ENCODE measurements at regions not wholly inside any gene's neighbourhood (a gene's known extent, or its start where the extent isn't known, plus 50 kb on each side); places are given as distances from the start of the nearest gene placed in this dataset.
"Not testable (repeated sequence)": the region's sequence is repeated elsewhere in the genome, so short reads cannot be mapped to it uniquely, and the experiment has no call there.

DNA sequence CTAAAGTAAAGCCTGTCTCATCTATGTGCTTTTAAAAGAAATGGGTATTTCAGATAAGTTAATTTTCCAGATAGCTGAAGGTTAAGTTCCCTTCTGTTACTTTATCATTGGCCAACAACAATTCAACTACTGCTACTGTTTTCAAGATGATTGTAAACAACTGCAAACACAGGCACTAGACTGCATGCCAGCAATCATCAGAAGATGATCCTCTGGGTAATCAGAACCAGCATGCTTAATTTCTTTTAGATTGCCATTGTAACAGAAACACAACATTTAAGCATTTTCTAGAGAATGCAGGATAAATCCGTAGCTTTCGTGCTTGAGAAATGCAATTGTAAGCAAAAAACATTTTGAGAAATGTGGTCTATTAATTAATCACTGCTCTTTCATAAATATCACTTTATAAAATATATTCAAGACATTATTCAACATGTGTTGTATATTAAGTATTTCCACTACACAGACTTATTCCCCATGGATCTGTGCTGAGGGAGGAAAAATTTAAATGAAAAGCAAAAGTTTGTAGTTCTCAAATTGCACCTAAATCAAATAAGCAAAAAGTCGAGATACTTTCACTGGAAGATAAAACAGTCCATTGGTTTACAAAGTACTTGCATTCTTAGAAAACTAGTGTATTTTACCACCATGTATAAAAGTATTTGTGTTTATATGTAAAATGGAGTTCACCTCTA, 133.7 kb downstream of the ATL2 start:
- ATAC-seq (no peak), DNase-seq (no peak)
- intact Hi-C loops (cut with DNase I, micrococcal nuclease), result no loop called here

DNA sequence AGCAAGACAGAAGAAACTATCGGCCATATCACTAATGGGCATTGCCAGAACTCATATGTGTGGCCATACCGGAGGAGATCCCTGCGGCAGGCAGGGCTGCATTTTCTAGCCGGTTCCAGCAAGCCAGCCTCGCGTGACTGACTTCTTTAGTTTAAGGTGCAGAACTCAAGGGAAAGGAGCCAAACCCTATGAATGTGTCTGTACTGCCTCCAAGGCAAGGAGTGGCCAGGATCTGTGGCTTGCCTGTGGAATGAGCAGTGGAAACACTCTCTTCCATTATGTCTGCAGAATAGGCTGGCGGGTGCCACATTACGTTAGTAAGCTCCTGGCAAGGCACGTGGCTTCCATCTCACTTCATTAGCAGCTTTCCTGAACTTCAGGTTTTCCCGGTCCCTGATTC, 137.6 kb downstream of the ATL2 start:
- intact Hi-C loops (cut with DNase I, micrococcal nuclease), result no loop called here
- DNase-seq, result no peak
- ATAC-seq, result no peak

DNA sequence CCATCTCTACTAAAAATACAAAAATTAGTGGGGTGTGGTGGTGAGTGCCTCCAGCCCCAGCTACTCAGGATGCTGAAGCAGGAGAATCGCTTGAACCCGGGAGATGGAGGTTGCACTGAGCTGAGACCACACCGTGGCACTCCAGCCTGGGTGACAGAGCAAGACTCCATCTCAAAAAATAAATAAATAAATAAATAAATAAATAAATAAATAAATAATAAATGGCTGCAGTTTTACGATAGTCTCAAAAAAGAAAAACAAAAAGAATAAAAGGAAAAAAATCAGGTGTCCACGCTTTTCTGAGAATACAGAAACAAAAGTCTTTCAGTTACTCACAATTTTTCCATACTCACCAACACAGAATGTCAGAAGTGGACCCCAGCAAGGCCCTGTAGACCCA, 138.4 kb downstream of the ATL2 start:
- DNase-seq; intact Hi-C loops (cut with DNase I, micrococcal nuclease); ATAC-seq: not testable (repeated sequence)

DNA sequence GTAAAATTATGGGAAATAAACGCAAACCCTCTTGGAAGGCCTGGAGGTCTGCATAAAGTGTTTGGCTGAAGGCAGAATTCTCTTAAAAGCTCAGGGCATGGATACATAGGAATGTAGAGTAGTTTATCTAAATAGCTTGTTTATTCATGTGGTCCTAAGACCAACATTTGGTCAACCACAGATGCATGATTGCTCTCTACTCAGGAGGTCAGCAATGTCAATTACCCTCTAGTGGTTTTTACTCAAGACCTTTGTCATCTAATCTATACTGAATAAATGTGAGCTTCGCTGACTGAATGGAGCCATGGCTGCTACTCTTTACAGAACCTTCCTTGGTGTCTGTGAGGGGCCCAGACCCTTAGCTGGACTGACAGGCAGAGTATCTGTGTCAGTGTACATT, 139.8 kb downstream of the ATL2 start:
- no peak for ATAC-seq
- intact Hi-C loops (cut with DNase I, micrococcal nuclease), result no loop called here
- no peak for DNase-seq

DNA sequence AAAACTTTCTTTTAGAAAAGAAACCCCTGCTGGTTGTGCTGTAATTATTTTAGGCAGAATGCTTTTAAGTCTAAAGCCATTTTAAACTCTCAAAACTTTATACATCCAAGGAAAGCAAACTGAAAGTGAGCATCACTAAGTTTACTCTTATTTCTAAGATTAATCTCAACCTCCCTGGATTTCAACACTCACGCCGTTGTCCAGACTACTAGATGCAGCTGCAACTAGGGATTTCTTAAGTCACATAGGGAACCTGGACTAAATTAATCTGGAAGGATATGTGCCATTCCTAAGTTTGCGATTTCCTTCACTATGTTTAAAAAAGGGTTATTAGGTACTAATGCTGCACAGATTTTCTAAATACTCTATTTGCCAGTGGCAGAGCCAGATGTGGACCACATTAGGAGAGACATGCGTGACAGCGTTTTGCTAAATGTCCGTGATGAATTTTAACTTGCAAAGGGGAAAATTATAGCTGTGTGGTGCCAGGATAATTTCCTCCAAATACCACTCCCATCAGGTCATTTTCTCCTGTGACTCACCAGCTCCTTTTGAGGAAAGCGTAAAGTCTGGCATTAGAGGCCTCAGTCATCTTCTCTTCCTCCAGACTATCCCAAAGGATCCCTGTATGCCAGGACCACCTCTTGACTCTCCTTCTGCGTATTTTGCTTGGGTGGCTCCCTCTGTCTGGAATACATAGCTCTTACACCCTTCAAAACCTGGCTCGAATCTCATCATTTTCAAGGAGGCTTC, 143.7 kb downstream of the ATL2 start:
- intact Hi-C loops (cut with DNase I, micrococcal nuclease), result no loop called here
- ATAC-seq (no peak), DNase-seq (no peak)

DNA sequence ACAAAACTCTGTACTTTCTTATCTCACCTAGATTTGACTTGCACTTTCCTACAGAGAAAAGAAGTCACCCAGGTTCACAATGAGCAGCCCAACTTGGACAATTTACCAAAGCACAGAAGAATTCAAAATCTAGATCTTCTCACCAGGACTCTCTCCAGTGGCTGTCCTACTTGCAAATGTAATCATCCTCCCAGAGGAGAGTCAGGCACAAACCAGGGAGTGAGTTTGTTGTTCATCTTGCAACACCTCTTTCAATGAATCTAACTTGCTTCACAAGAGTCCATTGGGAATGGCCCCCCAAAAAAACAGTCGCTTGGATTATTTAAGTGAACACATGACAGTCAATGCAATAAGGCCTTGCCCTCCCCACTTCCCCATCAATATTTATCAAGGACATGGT, 144.6 kb downstream of the ATL2 start:
- ATAC-seq, result no peak
- intact Hi-C loops (cut with DNase I, micrococcal nuclease), result no loop called here
- DNase-seq, result no peak

DNA sequence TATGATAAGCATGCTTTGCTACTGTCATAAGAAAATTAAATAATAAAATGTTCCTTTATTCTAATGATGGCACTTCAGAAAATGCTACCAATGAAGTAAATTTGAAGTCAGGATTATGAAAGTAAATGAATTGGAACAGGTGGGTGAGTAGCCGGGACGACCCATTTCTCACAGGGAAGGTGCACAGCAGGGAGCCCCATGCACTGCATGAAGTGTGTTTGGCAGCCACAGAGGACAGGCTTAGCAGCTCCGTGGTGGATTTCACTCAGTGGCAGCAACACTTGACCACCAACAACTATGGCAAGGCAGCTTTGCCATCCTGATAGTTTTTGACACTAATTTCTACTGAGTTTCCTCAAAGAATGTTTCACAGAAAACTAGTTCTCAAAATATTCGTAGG, 146.3 kb downstream of the ATL2 start:
- ATAC-seq (no peak), DNase-seq (no peak)
- intact Hi-C loops (cut with DNase I, micrococcal nuclease), result no loop called here

DNA sequence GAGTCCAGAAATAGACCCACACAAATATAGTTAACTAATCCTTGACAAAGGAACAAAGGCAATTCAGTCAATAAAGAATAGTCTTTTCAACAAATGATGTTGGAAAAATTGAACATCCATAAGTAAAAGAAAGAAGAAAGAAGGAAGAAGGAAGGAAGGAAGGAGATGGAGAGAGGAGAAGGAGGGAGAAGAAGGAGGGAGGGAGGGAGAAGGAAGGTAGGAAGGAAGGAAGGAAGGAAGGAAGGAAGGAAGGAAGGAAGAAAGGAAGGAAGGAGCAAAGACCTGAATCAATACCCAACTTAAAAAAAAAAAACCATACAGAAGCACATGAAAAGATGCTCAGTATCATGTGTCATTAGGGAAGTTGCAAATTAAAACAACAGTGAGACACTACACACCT, 148.3 kb downstream of the ATL2 start:
- intact Hi-C loops (cut with DNase I, micrococcal nuclease), result no loop called here
- ATAC-seq (no peak), DNase-seq (no peak)

DNA sequence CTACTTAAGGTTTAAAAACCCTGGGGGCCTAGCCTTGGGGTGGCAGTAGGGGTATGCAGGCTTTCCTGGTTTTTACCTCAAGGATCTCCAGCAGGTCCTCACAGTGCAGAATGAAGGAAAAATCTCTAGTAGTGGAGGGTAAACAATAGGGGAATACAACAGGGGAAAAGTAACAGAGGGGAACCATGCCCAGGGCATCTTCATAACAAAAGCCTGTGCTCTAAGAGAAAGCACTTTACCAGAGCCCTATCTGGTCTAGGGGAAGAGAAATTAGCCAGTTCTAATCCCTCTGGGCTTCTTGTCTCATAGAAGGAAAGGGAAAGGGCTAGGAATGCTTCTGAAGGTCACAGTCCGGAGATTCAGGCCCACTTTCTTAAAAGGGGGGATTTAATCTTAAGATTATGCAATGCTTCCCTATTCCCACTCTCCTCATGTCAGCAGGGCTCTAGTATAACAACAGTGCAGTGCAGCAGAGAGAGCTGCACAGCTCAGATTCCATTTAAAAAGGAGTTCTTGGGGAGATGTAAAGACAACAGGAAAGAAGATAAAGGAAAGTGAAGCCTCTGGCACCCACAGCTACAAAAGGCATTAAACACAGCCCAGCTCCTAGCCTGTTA, 149.0 kb upstream of the CYP1B1 start:
- intact Hi-C loops (cut with DNase I, micrococcal nuclease), result no loop called here
- no peak for DNase-seq
- no peak for ATAC-seq

DNA sequence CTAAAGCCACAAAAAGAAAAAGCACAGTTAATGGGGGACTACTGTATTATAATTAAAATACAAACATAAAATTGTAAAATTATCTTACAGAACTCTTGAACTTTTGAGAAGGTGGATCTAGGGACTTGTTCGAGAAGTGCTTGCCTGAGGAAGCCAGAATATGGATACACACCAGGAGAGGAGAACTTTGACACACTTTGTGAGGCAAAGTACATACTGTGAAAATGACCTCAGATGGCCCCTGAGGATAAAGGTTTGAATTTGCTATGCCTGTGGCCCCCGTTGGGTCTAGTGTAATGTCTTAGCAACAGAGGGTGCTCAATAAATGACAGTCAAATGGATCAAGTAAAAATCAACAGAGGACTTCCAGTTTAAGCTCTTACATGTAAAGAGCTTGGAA, 148.2 kb upstream of the CYP1B1 start:
- ATAC-seq (no peak), DNase-seq (no peak)
- intact Hi-C loops (cut with DNase I, micrococcal nuclease), result no loop called here

DNA sequence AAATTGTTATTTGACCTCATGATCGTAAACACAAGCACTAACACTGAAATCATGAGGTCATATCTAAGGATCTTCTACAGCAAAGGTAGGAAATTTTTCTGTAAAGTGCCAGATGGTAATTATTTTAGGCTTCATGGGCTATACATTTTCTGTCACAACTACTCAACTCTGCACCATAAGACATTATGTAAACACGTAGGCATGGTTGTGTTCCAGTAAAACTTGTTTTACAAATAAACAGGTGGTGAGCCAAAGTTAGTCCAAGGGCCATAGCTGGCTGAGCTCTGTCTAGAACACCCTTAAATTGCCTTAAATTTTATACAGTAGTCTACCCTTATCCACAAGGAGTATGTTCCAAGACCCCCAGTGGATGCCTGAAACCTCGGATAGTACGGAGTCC, 147.3 kb upstream of the CYP1B1 start:
- intact Hi-C loops (cut with DNase I, micrococcal nuclease), result no loop called here
- DNase-seq (no peak), ATAC-seq (no peak)

DNA sequence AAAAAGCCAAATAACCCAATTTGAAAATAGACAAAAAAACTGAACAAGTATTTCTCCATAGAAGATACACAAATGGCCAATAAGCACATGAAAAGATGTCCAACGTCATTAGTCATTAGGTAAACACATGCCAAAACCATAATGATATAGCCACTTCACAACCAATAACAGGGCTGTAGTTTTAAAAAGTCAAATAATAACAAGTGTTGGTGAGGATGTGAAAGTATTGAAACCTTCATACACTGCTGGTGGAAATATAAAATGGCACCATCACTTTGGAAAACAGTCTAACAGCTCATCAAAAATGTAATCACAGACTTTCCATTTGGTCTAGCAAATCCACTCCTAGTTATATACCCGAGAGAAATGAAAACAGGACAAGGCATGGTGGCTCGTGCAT, 144.2 kb upstream of the CYP1B1 start:
- no peak for DNase-seq
- ATAC-seq, result no peak
- intact Hi-C loops (cut with DNase I, micrococcal nuclease), result no loop called here

DNA sequence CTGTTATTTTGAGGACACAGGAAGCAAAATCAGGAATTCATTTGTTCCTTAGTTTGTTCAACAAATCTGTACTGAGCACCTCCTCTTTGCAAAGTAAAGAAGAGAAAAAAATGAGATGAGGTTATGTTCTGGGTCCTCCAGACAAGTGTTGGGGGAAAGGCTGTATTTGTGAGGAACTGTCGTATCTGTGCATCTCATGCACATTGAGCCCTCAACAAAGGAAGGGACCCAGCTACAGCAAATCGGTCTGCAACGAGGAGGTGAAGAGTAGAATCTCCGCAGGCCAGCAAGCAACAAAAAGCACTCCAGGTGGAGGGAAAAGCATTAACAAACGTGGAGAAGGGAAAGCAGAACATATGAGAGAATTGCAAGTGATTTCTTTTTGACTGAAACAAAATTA, 143.0 kb upstream of the CYP1B1 start:
- DNase-seq (no peak), ATAC-seq (no peak)
- intact Hi-C loops (cut with DNase I, micrococcal nuclease), result no loop called here

DNA sequence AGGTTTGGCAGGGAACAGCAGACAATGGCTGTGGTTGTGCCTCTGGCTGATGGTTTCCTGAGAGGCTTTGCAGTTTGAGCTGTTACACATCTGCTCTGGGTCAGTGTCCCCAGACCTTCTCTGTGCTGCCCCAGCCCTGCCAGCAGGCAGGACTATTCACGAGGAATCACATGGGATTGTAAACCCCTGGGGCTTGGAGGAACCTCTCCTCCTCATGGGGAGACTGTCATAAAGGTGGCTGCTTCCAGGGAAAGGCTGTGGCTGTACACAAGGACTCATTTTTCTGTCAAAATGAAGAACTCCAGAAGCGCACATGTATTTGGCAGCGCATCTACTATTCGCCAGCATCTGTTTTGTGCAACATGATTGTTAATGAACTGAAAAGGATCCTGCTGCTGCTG, 142.6 kb upstream of the CYP1B1 start:
- intact Hi-C loops (cut with DNase I, micrococcal nuclease), result no loop called here
- DNase-seq, result peak in 1 of 2 donors; percentile 37
- ATAC-seq, result no peak

DNA sequence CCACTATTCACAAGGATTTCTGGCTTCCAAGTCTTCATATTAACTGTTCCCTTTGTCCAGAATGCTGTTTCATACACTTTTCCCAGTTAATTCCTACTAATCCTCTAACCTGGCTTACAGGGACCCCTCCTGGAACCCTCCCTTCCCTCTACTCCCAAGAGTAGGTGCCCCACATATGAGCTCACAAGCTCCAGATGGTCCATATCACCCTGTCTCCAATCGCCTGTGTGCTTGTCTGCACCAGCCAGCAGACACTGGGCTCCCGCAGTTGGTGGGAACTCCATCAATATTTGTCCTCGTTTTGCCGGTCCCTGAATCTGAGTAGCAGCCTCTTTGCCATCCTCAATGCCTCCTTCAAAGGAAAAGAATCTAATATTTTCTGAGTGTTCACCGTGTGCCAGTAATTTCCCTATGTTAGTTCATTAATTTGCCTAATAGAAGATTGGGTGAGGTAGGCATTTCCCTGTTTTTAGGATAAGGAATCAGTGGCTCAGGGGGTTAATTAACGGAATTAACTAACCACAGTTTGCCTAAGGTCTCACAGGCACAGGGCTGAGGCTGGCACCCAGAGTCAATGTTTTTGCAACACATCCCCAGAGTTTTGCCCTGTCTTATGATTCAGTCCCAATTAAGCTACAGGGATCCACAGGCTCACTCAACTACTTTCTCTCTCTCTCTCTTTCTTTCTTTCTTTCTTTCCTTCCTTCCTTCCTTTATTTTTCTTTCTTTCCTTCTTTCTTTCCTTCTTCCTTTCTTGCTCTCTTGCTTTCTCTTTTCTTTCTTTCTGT, 141.6 kb upstream of the CYP1B1 start:
- DNase-seq, result no peak
- intact Hi-C loops (cut with DNase I, micrococcal nuclease), result no loop called here
- ATAC-seq, result no peak

DNA sequence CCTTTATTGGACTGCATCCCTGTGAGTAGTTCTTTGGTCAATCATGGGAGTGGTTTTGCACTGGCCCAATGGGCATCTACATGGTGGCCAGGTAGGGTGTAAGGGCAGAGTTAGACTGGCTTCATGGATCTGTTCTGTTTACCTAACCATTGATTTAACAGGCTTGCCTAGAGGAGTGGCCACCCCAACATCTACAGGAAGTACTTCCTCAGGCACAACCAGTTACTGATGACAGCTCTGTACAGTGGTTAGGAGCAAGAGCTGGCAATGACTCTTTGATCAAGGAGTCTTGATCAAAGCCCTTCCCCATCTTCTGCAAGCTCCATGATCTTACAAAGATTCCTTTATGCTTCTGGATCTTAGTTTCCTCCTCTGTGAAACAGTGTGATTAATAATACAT, 140.9 kb upstream of the CYP1B1 start:
- ATAC-seq (no peak), DNase-seq (no peak)
- intact Hi-C loops (cut with DNase I, micrococcal nuclease), result no loop called here

DNA sequence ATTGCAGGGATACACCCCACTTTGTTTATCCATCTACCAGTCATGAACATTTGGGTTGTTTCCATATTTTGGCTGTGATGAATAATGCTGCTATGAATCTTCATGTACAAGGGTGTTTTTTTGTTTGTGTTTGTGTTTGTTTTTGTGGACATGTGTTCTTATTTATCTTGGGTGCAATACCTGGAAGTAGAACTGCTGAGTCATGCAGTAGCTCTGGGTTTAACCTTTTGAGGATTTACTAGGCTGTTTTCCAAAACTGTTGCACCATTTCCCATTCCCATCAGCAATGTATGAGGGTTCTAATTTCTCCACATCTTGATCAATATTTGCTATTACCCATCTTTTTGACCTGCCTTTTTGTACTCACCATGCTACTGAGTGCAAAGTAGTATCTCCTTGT, 140.0 kb upstream of the CYP1B1 start:
- DNase-seq, result no peak
- intact Hi-C loops (cut with DNase I, micrococcal nuclease), result no loop called here
- no peak for ATAC-seq

DNA sequence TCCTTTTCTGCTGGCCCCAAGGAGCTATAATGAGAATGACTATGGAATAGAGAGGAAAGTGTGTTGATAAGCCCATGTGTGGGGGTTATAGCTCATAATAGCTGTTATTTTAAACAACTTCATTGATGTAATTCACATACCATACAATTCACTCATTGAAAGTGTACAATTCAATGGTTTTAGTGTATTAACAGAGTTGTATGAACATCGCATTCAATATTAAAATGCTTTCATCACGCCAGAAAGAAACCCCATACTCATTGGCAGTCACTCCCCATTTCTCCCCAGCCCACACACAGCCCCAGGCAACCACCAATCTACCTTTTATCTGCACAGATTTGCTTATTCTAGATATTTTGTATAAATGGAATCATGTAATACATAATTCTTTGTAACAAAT, 139.6 kb upstream of the CYP1B1 start:
- no peak for DNase-seq
- intact Hi-C loops (cut with DNase I, micrococcal nuclease), result no loop called here
- no peak for ATAC-seq

DNA sequence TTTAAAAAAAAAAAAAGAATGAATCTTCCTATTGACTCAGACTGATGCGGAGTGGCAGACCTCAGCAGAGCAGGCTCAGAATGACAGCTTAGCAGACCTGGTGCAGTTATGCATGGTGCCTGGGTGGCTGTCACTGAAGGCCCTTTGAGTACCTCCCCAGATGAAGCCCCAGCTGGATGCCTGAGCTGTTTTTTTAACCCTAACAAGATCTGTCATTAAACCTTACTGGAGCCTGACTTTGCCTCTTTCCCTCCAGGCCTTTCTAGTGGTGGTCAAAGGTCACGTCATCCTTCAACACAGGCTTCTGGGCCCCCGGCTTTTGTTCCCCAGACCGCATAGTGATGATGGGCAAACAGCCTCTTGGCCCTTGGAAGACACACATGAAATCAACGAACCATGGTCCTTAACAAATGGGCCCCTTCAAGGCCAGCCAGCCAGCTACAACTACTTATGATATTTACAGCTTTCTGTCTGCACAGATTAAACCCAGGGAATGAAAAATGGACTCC, 138.3 kb upstream of the CYP1B1 start:
- ATAC-seq (no peak), DNase-seq (no peak)
- intact Hi-C loops (cut with DNase I, micrococcal nuclease), result no loop called here
